DMS114 treated with DMSO at 0.1 percent for 48 hours (cell line): ENCODE measurements at regions not wholly inside any gene's neighbourhood (a gene's known extent, or its start where the extent isn't known, plus 50 kb on each side); places are given as distances from the start of the nearest gene placed in this dataset.
A peak's percentile ranks its signal among the peaks of the same experiment; 100 is the strongest.
"Not testable (repeated sequence)": the region's sequence is repeated elsewhere in the genome, so short reads cannot be mapped to it uniquely, and the experiment has no call there.

Source experiments
- DNase-seq: peaks from one replicate; lab custom pipeline; 2025; ENCODE audit not compliant: unreplicated experiment; lab: John Stamatoyannopoulos, UW

DNA sequence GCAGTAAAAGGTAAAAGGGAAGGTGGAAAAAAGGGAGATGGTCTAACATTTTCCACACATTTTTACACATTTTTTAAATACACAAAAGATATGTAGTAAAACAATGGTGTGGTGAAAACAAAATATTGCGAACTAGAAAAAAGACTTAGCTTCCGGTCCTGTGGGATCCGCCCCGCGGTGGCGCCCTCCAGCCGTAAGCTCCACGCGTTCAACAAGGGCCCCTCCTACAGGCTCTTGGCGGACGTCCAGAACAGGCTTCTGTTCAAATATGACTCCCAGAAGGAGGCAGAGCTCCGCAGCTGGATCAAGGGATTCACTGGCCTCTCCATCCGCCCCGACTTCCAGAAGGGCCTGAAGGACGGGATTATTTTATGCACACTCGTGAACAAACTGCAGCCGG, 134.1 kb upstream of the TEKT4 start:
- not testable (repeated sequence) for DNase-seq

- not testable (repeated sequence) for DNase-seq
These were observed 133.4 kb upstream of the TEKT4 start for GRCh38 chr2:94737736-94738342.

GRCh38 chr2:94753466-94753998, 117.7 kb upstream of the TEKT4 start:
- DNase-seq = no peak

- no peak for DNase-seq
These were observed 112.7 kb upstream of the TEKT4 start for GRCh38 chr2:94758546-94758945.

GRCh38 chr2:94759211-94759610, 112.0 kb upstream of the TEKT4 start:
- DNase-seq = no peak

- DNase-seq = no peak
These were observed 108.6 kb upstream of the TEKT4 start for GRCh38 chr2:94762600-94762999.

DNA sequence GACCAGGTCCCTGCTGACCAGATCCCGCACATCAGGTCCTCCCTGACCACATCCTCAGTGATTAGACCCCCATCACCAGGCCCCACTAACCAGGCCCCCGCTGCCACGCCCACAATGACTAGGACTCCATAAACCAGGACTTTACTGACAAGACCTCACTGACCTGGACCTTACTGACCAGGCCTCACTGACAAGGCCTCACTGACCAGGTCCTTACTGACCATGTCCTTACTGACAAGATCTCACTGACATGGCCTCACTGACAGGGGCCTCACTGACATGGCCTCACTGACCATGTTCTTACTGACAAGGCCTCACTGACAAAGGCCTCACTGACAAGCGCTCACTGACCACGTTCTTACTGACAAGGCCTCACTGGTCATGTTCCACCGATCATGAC, 107.9 kb upstream of the TEKT4 start:
- DNase-seq = no peak

DNA sequence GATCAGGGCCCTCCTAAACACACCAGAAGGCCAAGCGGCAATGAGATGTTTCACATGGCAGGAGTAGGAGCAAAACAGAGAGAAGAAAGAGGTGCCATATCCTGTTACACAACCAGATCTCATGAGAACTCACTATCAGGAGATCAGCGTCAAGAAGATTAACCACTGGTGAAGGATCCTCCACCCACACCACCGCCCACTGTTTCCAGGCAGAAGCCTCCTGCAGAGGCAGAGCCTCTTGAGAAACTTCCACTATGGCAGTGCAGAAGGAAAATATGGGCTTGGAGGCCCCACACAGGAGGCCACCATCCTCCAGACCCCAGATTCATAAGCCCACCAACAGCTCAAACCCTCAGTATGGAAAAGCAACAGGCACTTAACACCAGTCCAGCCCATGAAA, 106.9 kb upstream of the TEKT4 start:
- not testable (repeated sequence) for DNase-seq

DNA sequence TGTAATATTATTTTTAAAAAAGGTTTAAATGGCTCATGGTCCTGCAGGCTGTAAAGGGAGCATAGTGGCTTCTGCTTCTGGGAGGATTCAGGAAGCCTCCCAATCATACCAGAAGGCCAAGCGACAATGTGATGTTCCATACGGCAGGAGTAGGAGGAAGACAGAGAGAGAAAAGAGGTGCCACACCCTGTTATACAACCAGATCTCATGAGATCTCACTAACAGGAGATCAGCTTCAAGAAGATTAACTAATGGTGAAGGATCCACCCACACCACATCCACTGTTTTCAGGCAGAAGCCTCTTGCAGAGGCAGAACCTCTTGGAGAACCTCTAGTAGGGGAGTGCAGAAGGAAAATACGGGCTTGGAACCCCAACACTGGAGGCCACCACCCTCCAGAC, 103.9 kb upstream of the TEKT4 start:
- no peak for DNase-seq

GRCh38 chr2:94769733-94770132, 101.5 kb upstream of the TEKT4 start:
- DNase-seq = no peak

GRCh38 chr2:94774851-94775250, 96.4 kb upstream of the TEKT4 start:
- no peak for DNase-seq

DNA sequence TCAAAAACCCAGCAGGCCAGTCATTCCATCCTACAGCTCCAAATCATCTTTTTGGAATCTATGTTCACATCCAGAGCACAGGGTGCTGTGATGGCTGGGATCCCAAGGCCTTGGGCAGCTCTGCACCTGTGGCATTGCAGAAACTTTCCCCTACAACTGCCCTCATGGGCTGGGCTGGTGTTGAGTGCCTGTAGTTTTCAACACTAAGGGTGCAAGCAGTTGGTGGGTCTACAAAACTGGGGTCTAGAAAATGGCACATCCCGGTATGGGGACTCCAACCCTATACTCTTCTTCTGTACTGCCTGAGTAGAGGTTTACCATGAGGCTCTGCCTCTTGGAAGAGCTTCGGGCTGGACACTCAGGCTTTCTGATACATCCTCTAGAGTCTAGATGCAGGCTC, 95.2 kb upstream of the TEKT4 start:
- DNase-seq = no peak

DNA sequence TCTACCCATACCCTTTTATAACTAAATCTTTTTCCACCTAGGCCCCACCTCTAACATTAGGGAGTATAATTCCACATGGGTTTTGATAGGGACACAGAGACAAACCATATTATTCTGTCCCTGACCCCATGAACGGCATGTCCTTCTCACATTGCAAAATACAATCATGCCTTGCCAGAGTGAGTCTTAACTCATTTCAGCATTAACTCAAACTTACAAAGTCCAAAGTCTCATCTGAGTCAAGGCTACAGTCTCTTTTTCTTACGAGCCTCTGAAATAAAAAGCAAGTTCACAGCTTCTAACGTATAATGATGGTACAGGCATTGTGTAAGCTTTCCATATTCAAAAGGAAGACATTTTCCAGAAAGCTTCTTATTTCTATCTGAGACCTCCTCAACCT, 86.1 kb upstream of the TEKT4 start:
- DNase-seq = not testable (repeated sequence)

DNA sequence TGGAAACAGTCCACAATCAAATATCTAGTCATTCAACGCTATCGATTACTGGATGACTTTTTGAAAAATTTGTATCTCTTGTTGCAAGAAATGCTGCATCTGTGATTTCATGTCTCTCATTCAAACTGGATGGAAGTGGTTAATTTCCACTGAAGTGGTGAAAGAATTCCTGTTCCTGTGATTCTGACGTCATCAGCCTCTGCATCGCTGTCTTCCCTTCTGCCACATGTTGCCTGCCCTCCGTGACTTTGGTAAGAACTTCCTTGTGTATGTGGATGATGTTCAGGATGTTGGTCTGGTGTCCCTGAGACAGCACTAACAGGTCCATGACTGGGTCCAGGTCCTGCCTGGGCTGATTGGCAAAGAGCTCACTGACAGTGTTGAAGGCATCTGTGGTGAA, 84.8 kb upstream of the TEKT4 start:
- not testable (repeated sequence) for DNase-seq

- not testable (repeated sequence) for DNase-seq
These were observed 81.1 kb upstream of the TEKT4 start for GRCh38 chr2:94790169-94790568.

DNA sequence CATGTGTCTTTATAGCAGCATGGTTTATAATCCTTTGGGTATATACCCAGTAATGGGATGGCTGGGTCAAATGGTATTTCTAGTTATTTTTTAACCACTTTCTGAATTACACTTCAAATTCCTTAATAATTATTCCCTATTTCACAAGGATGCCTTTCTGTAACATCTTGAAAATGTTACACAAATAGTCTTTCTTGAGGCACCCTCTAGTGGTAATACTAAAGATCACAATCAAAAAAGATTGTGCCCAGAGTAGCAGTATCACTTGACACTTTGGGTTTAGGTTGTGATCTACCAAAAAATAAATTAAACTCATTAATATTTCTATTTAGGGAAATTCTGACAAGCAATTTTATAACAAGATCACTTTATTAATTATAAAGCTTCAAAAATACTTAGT, 74.0 kb upstream of the TEKT4 start:
- DNase-seq = peak; percentile 32
